ENCODE measurements at regions not wholly inside any gene's neighbourhood (a gene's known extent, or its start where the extent isn't known, plus 50 kb on each side); places are given as distances from the start of the nearest gene placed in this dataset.

- TF ChIP-seq CTCF (optimal IDR thresholded peaks at IDR 0.05 in 1 of 3, IDR thresholded peaks at IDR 0.05 in 1 of 3, conservative IDR thresholded peaks at IDR 0.05 in 1 of 3; ENCODE audit: extremely low read depth in 1 of 3, insufficient read depth in 2 of 3, low read length in 3 of 3) (no peak), EZH2 (IDR thresholded peaks at IDR 0.05; ENCODE audit: low read length) (no peak)
- Histone ChIP-seq H3K9me1 (ENCODE audit: control insufficient read depth, extremely low read depth, insufficient read depth, low read length) (no peaks in the 10 kb centered on the region), H3K27me3 (ENCODE audit: control insufficient read depth, extremely low read depth, insufficient read depth, low read length) (no peaks in the 10 kb centered on the region), H3K27ac (ENCODE audit: control insufficient read depth, insufficient read depth, low read length) (no peak overlapping the region), H3K36me3 (ENCODE audit: control insufficient read depth in 2 of 2, extremely low read depth in 1 of 2, insufficient read depth in 2 of 2, low read length in 2 of 2) (no peaks in the 10 kb centered on the region), H2AFZ (ENCODE audit: control insufficient read depth, low read length) (no peak overlapping the region), H3K9me3 (ENCODE audit: control insufficient read depth, low read depth, low read length) (no peaks in the 10 kb centered on the region), H3K4me3 (ENCODE audit: control insufficient read depth in 2 of 3, extremely low read depth in 1 of 3, insufficient read depth in 2 of 3, low read depth in 1 of 3, low read length in 3 of 3) (no peak overlapping the region), H3K9ac (ENCODE audit: control insufficient read depth, extremely low read depth, insufficient read depth, low read length) (no peak overlapping the region), H3K79me2 (ENCODE audit: control insufficient read depth, insufficient read depth, low read length) (no peaks in the 10 kb centered on the region), H3K4me1 (ENCODE audit: control insufficient read depth, extremely low read depth, insufficient read depth, low read length) (no peaks in the 10 kb centered on the region), H3K4me2 (ENCODE audit: control insufficient read depth, extremely low read depth, insufficient read depth, low read depth, low read length) (no peak overlapping the region), H4K20me1 (ENCODE audit: control insufficient read depth, extremely low read depth, insufficient read depth, low read length) (no peaks in the 10 kb centered on the region)
- dilution Hi-C loops (cut with MboI; ENCODE audit: extremely low pct_ligation_motif_present, low sequenced_read_pairs), result no loop called here
- no peak for DNase-seq (ENCODE audit: low read depth, low spot score)
- no peak for FAIRE-seq
Observed at GRCh38 chr11:130560781-130561109, 112.3 kb downstream of the ADAMTS15 start.

GRCh38 chr11:130561441-130561881, 113.0 kb downstream of the ADAMTS15 start:
- no peak for DNase-seq (ENCODE audit: low read depth, low spot score)
- Histone ChIP-seq H3K79me2 (ENCODE audit: control insufficient read depth, insufficient read depth, low read length) (no peaks in the 10 kb centered on the region), H3K36me3 (ENCODE audit: control insufficient read depth in 2 of 2, extremely low read depth in 1 of 2, insufficient read depth in 2 of 2, low read length in 2 of 2) (no peaks in the 10 kb centered on the region), H3K9me3 (ENCODE audit: control insufficient read depth, low read depth, low read length) (no peaks in the 10 kb centered on the region), H3K4me3 (ENCODE audit: control insufficient read depth in 2 of 3, extremely low read depth in 1 of 3, insufficient read depth in 2 of 3, low read depth in 1 of 3, low read length in 3 of 3) (no peak overlapping the region), H2AFZ (ENCODE audit: control insufficient read depth, low read length) (no peak overlapping the region), H3K9me1 (ENCODE audit: control insufficient read depth, extremely low read depth, insufficient read depth, low read length) (no peaks in the 10 kb centered on the region), H3K4me2 (ENCODE audit: control insufficient read depth, extremely low read depth, insufficient read depth, low read depth, low read length) (no peak overlapping the region), H3K9ac (ENCODE audit: control insufficient read depth, extremely low read depth, insufficient read depth, low read length) (no peak overlapping the region), H3K27ac (ENCODE audit: control insufficient read depth, insufficient read depth, low read length) (no peak overlapping the region), H3K27me3 (ENCODE audit: control insufficient read depth, extremely low read depth, insufficient read depth, low read length) (no peaks in the 10 kb centered on the region), H3K4me1 (ENCODE audit: control insufficient read depth, extremely low read depth, insufficient read depth, low read length) (no peaks in the 10 kb centered on the region), H4K20me1 (ENCODE audit: control insufficient read depth, extremely low read depth, insufficient read depth, low read length) (no peaks in the 10 kb centered on the region)
- FAIRE-seq, result no peak
- dilution Hi-C loops (cut with MboI; ENCODE audit: extremely low pct_ligation_motif_present, low sequenced_read_pairs), result no loop called here
- TF ChIP-seq CTCF (optimal IDR thresholded peaks at IDR 0.05 in 1 of 3, IDR thresholded peaks at IDR 0.05 in 1 of 3, conservative IDR thresholded peaks at IDR 0.05 in 1 of 3; ENCODE audit: extremely low read depth in 1 of 3, insufficient read depth in 2 of 3, low read length in 3 of 3) (no peak), EZH2 (IDR thresholded peaks at IDR 0.05; ENCODE audit: low read length) (no peak)
